ENCODE measurements at regions not wholly inside any gene's neighbourhood (a gene's known extent, or its start where the extent isn't known, plus 50 kb on each side); places are given as distances from the start of the nearest gene placed in this dataset.
"Not testable (repeated sequence)": the region's sequence is repeated elsewhere in the genome, so short reads cannot be mapped to it uniquely, and the experiment has no call there.

- in situ Hi-C loops (cut with MboI; ENCODE audit: low sequenced_read_pairs) = no loop called here
Measured at GRCh38 chr20:22814471-22815205, 220.5 kb upstream of the SSTR4 start.

GRCh38 chr20:22815206-22815551 lies 219.9 kb upstream of the SSTR4 start:
- in situ Hi-C loops (cut with MboI; ENCODE audit: low sequenced_read_pairs) = no loop called here

- in situ Hi-C loops (cut with MboI; ENCODE audit: low sequenced_read_pairs) = no loop called here
Measured at GRCh38 chr20:22815603-22816315, 219.4 kb upstream of the SSTR4 start.

GRCh38 chr20:22818636-22819035 lies 216.5 kb upstream of the SSTR4 start:
- in situ Hi-C loops (cut with MboI; ENCODE audit: low sequenced_read_pairs) = no loop called here

- in situ Hi-C loops (cut with MboI; ENCODE audit: low sequenced_read_pairs) = no loop called here
Measured at GRCh38 chr20:22819112-22819511, 216.0 kb upstream of the SSTR4 start.

GRCh38 chr20:22819784-22820183 lies 215.3 kb upstream of the SSTR4 start:
- in situ Hi-C loops (cut with MboI; ENCODE audit: low sequenced_read_pairs) = no loop called here

- in situ Hi-C loops (cut with MboI; ENCODE audit: low sequenced_read_pairs) = no loop called here
Measured at GRCh38 chr20:22821081-22821727, 213.9 kb upstream of the SSTR4 start.

GRCh38 chr20:22821796-22822195 lies 213.3 kb upstream of the SSTR4 start:
- in situ Hi-C loops (cut with MboI; ENCODE audit: low sequenced_read_pairs) = no loop called here

GRCh38 chr20:22823119-22823518 lies 212.0 kb upstream of the SSTR4 start:
- in situ Hi-C loops (cut with MboI; ENCODE audit: low sequenced_read_pairs) = no loop called here

GRCh38 chr20:22824077-22824476 lies 211.0 kb upstream of the SSTR4 start:
- in situ Hi-C loops (cut with MboI; ENCODE audit: low sequenced_read_pairs) = no loop called here

- in situ Hi-C loops (cut with MboI; ENCODE audit: low sequenced_read_pairs) = no loop called here
Measured at GRCh38 chr20:22825076-22825475, 210.0 kb upstream of the SSTR4 start.

- in situ Hi-C loops (cut with MboI; ENCODE audit: low sequenced_read_pairs) = no loop called here
Measured at GRCh38 chr20:22825546-22825945, 209.6 kb upstream of the SSTR4 start.

GRCh38 chr20:22826306-22827230 lies 208.5 kb upstream of the SSTR4 start:
- in situ Hi-C loops (cut with MboI; ENCODE audit: low sequenced_read_pairs) = no loop called here

GRCh38 chr20:22827916-22828315 lies 207.2 kb upstream of the SSTR4 start:
- in situ Hi-C loops (cut with MboI; ENCODE audit: low sequenced_read_pairs) = no loop called here

GRCh38 chr20:22829356-22829755 lies 205.8 kb upstream of the SSTR4 start:
- in situ Hi-C loops (cut with MboI; ENCODE audit: low sequenced_read_pairs) = no loop called here

- in situ Hi-C loops (cut with MboI; ENCODE audit: low sequenced_read_pairs) = no loop called here
Measured at GRCh38 chr20:22830138-22830537, 205.0 kb upstream of the SSTR4 start.

- in situ Hi-C loops (cut with MboI; ENCODE audit: low sequenced_read_pairs) = not testable (repeated sequence)
Measured at GRCh38 chr20:22830715-22831114, 204.4 kb upstream of the SSTR4 start.

GRCh38 chr20:22833851-22834250 lies 201.3 kb upstream of the SSTR4 start:
- in situ Hi-C loops (cut with MboI; ENCODE audit: low sequenced_read_pairs) = no loop called here

- in situ Hi-C loops (cut with MboI; ENCODE audit: low sequenced_read_pairs) = no loop called here
Measured at GRCh38 chr20:22834651-22835256, 200.4 kb upstream of the SSTR4 start.

GRCh38 chr20:22836211-22836610 lies 198.9 kb upstream of the SSTR4 start:
- in situ Hi-C loops (cut with MboI; ENCODE audit: low sequenced_read_pairs) = no loop called here

GRCh38 chr20:22836877-22837276 lies 198.2 kb upstream of the SSTR4 start:
- in situ Hi-C loops (cut with MboI; ENCODE audit: low sequenced_read_pairs) = no loop called here

Measured in HL-60/S4 treated with phorbol 12-myristate 13-acetate at 8.2 ng/mL for 4 days and 3 days (cell line).